Body of pancreas (tissue), 4 donors: ENCODE measurements at regions not wholly inside any gene's neighbourhood (a gene's known extent, or its start where the extent isn't known, plus 50 kb on each side); places are given as distances from the start of the nearest gene placed in this dataset.

Experiments
- POLR2A ChIP-seq, 3 donors: fragments of 450-650 bp; IDR thresholded peaks; one replicate each; pipeline ENCODE4 v1.6.1; 2016; ENCODE audit warnings: antibody characterized with exemption in 3 of 3, mild to moderate bottlenecking in 2 of 3
- TF ChIP-seq, protein P1 (sequence below), 7 experiments: fragments of 450-650 bp in 4 of 7; fragments of 200-600 bp in 3 of 7; sonication (generic) in 3 of 7; IDR thresholded peaks; one replicate each; pipeline ENCODE4 v1.5.1; 2016 to 2019; ENCODE audit warnings: antibody characterized with exemption in 7 of 7

DNA sequence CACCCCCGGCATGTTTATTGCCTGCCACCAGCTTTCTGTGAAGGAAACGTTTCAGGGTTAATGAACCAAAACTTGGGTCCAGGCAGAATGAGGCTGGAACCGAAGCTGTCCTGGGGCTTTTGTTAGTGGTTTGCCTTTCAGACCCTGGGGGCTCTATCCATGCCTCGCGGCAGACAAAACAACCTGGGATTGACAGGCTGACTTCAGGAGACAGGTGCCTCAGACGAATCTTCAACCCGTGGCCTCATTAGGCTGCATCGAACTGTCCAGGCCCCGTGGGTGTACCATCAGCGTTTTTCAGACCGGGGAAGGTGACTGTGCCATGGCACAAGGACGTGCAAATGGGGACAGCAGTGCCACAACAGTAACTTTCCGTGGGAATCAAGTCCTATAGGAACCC is 259.3 kb upstream of the SHH start:
- TF ChIP-seq POLR2A (IDR thresholded peaks at IDR 0.05) = no peak
- TF ChIP-seq, protein P1, sequence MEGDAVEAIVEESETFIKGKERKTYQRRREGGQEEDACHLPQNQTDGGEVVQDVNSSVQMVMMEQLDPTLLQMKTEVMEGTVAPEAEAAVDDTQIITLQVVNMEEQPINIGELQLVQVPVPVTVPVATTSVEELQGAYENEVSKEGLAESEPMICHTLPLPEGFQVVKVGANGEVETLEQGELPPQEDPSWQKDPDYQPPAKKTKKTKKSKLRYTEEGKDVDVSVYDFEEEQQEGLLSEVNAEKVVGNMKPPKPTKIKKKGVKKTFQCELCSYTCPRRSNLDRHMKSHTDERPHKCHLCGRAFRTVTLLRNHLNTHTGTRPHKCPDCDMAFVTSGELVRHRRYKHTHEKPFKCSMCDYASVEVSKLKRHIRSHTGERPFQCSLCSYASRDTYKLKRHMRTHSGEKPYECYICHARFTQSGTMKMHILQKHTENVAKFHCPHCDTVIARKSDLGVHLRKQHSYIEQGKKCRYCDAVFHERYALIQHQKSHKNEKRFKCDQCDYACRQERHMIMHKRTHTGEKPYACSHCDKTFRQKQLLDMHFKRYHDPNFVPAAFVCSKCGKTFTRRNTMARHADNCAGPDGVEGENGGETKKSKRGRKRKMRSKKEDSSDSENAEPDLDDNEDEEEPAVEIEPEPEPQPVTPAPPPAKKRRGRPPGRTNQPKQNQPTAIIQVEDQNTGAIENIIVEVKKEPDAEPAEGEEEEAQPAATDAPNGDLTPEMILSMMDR (IDR thresholded peaks at IDR 0.05) = no peak
